ENCODE measurements at regions not wholly inside any gene's neighbourhood (a gene's known extent, or its start where the extent isn't known, plus 50 kb on each side); places are given as distances from the start of the nearest gene placed in this dataset.

DNA sequence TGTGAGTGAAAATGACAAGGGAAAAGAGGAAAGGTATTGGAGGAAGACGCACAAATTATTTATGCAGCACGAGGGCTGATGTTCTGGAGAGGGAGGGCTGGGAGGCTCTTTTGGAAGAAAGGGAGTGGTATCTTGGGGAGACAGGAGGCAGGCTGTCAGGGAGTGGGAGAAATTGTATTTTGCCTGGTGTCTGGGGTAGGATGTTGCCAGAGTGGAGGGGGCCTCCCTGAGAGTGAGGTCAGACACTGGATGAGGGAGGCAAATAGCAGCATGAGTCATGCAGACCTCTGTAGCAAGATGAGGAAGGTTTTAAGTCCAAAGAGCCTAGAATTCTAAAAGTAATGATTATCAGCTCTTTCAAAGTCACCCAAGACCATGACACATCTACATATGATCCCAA is 158.0 kb downstream of the DMRT2 start:
- DNase-seq (ENCODE audit: low read depth, low spot score): no peak
- no peaks in the 10 kb centered on the region for H3K4me1 ChIP-seq (ENCODE audit: control insufficient read depth, extremely low read depth, insufficient read depth, low read length)
- H3K9me3 ChIP-seq (replicated peaks; ENCODE audit: control insufficient read depth, insufficient read depth, low read length): peaks cover 7% of the 10 kb centered on the region
- no peak overlapping the region for H3K27ac ChIP-seq (ENCODE audit: insufficient read depth, low read depth, low read length)
- H3K4me2 ChIP-seq (ENCODE audit: insufficient read depth, low read length): no peak overlapping the region
- H3K9me1 ChIP-seq (replicated peaks; ENCODE audit: control insufficient read depth, extremely low read depth, insufficient read depth, low read length): no peaks in the 10 kb centered on the region
- H3K4me3 ChIP-seq (replicated peaks in 1 of 3; ENCODE audit: insufficient read depth in 1 of 3, low read depth in 1 of 3, low read length in 3 of 3): no peak overlapping the region
- no peaks in the 10 kb centered on the region for H3K36me3 ChIP-seq (ENCODE audit: control insufficient read depth in 2 of 2, extremely low read depth in 1 of 2, insufficient read depth in 2 of 2, low read length in 2 of 2)
- H3K79me2 ChIP-seq (ENCODE audit: control insufficient read depth, insufficient read depth, low read length): no peaks in the 10 kb centered on the region
- POLR2A ChIA-PET: no interaction called here
- H3K9ac ChIP-seq (replicated peaks; ENCODE audit: extremely low read depth, insufficient read depth, low read length): no peak overlapping the region
- BruUV-seq (replicated peaks): no TSS peak
- no peaks in the 10 kb centered on the region for H4K20me1 ChIP-seq (replicated peaks; ENCODE audit: control insufficient read depth, extremely low read depth, insufficient read depth, low read length)
- intact Hi-C loops (cut with micrococcal nuclease): no loop called here
- H2AFZ ChIP-seq (ENCODE audit: low read depth, low read length): no peak overlapping the region
- H3K27me3 ChIP-seq (ENCODE audit: control insufficient read depth in 2 of 2, insufficient read depth in 2 of 2, low read length in 2 of 2): no peaks in the 10 kb centered on the region
- FAIRE-seq: no peak
- TF ChIP-seq JUN (IDR thresholded peaks at IDR 0.05; ENCODE audit: borderline replicate concordance, insufficient read depth, insufficient read length, low read depth) (no peak), POLR2A (IDR thresholded peaks at IDR 0.05; ENCODE audit: low read depth, low read length) (no peak), GATA2 (IDR thresholded peaks at IDR 0.05; ENCODE audit: insufficient read depth, insufficient read length, low read depth, low read length) (no peak), FOS (IDR thresholded peaks at IDR 0.05; ENCODE audit: borderline replicate concordance, insufficient read depth, low read length) (no peak), POLR2AphosphoS5 (IDR thresholded peaks at IDR 0.05; ENCODE audit: insufficient read depth, low read depth, low read length) (no peak), EZH2 (IDR thresholded peaks at IDR 0.05; ENCODE audit: borderline replicate concordance, low read depth, low read length, severe bottlenecking) (no peak), MAX (IDR thresholded peaks at IDR 0.05; ENCODE audit: insufficient read depth, insufficient read length) (no peak), MYC (IDR thresholded peaks at IDR 0.05; ENCODE audit: low read depth, low read length) (no peak)
- TF ChIP-seq, protein P1, sequence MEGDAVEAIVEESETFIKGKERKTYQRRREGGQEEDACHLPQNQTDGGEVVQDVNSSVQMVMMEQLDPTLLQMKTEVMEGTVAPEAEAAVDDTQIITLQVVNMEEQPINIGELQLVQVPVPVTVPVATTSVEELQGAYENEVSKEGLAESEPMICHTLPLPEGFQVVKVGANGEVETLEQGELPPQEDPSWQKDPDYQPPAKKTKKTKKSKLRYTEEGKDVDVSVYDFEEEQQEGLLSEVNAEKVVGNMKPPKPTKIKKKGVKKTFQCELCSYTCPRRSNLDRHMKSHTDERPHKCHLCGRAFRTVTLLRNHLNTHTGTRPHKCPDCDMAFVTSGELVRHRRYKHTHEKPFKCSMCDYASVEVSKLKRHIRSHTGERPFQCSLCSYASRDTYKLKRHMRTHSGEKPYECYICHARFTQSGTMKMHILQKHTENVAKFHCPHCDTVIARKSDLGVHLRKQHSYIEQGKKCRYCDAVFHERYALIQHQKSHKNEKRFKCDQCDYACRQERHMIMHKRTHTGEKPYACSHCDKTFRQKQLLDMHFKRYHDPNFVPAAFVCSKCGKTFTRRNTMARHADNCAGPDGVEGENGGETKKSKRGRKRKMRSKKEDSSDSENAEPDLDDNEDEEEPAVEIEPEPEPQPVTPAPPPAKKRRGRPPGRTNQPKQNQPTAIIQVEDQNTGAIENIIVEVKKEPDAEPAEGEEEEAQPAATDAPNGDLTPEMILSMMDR (IDR thresholded peaks at IDR 0.05; ENCODE audit: extremely low read depth in 1 of 2, insufficient read depth in 1 of 2, low read depth in 1 of 2, low read length in 2 of 2): no peak
- dilution Hi-C loops (cut with MboI; ENCODE audit: extremely low pct_ligation_motif_present, low sequenced_read_pairs): no loop called here
- CTCF ChIA-PET: interaction anchor here (0.6 kb wide), 1 partner anchor 29 kb away, joined by 3 read pairs; no protein-coding TSS in a partner anchor

Measured in endothelial cell of umbilical vein (primary cell).